Retinal pigment epithelial cell (primary cell): ENCODE measurements at regions not wholly inside any gene's neighbourhood (a gene's known extent, or its start where the extent isn't known, plus 50 kb on each side); places are given as distances from the start of the nearest gene placed in this dataset.

Source experiments
- DNase-seq: peaks from one replicate; pipeline ENCODE4 v3.0.0-alpha.2; 2010; ENCODE audit warnings: low read depth
- H3K4me3 ChIP-seq: 2 replicates; pipeline ENCODE4 v1.5.1; 2011; ENCODE audit warnings: mild to moderate bottlenecking, low read length, control low read depth, moderate library complexity
- TF ChIP-seq, protein P1 (sequence below): conservative IDR thresholded peaks from 2 replicates; pipeline ENCODE4 v1.5.1; 2011; ENCODE audit warnings: low read depth, low read length, control low read depth, inconsistent platforms

DNA sequence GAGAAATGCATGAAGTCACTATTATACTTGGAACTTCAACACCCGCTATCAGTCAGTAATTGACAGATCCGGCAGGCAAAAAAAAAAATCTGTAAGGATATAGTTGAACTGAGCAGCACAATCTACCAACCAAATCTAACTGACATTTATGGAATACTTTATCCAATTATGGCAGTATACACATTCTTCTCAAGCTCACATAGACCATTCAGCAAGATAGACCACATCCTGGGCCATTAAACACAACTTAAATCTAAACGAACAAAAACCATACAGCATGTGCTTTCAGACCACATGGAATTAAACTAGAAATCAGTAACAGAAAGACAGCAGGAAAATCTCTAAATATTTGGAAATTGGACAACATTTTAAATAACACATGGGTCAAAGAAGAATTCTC, 112.7 kb downstream of the MPP7 start:
- TF ChIP-seq, protein P1, sequence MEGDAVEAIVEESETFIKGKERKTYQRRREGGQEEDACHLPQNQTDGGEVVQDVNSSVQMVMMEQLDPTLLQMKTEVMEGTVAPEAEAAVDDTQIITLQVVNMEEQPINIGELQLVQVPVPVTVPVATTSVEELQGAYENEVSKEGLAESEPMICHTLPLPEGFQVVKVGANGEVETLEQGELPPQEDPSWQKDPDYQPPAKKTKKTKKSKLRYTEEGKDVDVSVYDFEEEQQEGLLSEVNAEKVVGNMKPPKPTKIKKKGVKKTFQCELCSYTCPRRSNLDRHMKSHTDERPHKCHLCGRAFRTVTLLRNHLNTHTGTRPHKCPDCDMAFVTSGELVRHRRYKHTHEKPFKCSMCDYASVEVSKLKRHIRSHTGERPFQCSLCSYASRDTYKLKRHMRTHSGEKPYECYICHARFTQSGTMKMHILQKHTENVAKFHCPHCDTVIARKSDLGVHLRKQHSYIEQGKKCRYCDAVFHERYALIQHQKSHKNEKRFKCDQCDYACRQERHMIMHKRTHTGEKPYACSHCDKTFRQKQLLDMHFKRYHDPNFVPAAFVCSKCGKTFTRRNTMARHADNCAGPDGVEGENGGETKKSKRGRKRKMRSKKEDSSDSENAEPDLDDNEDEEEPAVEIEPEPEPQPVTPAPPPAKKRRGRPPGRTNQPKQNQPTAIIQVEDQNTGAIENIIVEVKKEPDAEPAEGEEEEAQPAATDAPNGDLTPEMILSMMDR, result no peak
- no peak for DNase-seq

DNA sequence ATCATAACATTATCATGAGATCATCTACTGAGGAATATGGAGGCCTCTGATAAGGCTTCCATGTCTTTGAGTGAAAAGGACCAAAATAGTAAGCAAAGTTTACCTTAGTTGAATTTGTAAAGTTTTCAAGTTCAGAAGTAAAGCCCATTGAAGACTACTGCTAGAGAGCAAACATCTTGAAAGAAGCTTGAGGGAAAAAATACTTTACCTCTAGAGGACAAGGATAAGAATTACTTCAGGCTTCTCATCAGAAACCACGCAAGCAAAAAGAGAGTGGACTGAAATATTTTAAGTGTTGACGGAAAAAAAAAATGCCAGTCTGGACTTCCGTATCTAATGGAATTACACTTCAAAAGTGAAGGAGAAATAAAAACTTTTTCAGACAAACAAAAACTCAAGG, 114.3 kb downstream of the MPP7 start:
- H3K4me3 ChIP-seq, result no peak overlapping the region
- TF ChIP-seq, protein P1, result no peak
- no peak for DNase-seq

More for the DNA sequence above, 112.7 kb downstream of the MPP7 start:
- H3K4me3 ChIP-seq, result no peak overlapping the region

DNA sequence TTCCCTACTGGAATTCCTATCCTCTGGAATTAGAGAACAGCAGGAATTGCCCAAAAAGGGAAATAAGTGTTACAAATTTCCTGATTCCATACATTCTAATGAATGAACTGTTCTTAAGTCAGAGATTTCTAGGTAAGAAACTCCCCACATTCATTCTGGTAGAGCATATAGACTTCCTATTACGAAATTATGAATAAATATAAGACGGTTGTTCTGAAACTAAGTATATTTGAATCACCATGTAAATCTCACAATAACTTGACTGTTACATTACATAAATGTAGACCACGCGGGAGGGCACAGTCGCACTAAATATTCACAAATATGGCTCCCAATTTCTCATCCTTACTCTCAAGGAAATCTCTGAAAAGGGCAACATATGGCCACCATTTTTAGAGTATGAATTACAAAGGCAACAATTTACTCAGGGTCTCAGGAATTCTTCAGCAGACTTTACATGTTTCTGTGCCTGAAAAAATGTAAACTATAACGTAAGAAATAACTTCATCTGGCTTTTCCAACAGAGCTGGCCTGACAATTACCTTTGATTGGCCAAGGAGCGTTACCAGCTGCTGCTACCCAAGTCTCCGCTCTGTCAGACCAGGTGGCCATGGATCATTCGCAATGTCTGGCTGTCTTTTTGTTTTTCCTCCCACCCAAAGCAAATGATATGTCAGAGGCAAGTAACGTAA, 115.8 kb downstream of the MPP7 start:
- TF ChIP-seq, protein P1, result no peak
- H3K4me3 ChIP-seq, result no peak overlapping the region
- DNase-seq, result no peak

DNA sequence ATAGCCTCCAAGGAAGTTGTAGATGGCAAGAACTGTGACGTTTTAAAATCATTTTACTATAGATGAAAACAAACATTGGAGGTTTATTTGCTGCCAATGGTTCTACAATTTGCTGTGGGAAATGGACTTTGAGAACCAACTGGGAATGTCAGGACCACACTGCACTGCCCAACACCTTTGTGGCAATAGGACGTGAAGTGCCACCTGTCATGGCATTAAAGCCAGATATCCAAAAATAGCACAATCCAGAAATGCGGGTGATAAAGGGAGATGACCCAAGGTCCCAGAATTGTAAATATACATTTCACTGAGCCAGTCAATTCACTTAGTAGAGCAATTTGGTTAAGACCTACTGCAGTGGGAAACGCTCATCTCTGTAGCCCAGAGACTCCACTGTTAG, 116.4 kb downstream of the MPP7 start:
- no peak for DNase-seq
- TF ChIP-seq, protein P1, result no peak
- H3K4me3 ChIP-seq, result no peak overlapping the region

DNA sequence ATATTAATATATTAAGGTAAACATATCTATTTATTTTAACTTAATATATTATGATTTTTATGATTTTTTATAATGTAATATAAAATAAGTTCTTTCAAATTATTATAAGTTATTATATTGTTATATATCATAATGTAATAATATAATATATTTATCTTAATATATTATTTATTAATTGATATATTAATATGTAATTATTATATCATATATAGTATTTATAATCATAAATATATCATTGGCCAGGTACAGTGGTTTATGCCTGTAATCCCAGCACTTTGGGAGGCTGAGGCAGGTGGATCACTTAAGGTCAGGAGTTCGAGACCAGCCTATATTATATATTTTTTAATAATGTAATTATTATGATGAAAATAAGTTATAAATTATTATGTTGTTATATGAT, 118.1 kb downstream of the MPP7 start:
- no peak for DNase-seq
- TF ChIP-seq, protein P1, result no peak
- H3K4me3 ChIP-seq, result no peak overlapping the region

DNA sequence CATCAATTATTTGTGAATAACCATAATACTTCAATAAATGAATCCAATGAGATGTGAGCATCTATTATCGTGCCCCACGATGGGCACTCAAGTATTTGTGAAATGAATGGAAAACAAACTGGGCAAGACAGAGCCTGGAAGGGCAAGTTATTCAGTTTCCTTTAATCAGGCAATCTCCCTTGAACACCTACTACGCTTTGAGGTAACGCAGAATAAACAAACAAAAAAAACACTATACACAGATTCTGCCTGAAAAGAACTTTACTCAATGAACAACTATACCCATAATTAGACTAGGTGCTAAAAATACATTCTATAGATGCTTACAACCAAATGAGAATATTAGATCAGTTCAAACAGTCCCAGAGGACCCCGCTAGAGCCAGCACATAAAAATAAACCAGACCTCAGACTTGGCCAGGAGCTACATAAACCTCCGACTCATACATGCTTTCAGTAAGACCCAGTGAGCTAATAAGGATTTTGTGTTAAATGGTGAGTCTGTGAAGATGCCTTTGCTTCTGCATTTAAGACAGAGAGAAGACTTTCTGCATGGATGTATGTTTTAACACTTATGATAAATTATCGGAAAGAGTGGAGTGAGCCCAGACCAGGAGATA, 121.3 kb downstream of the MPP7 start:
- DNase-seq, result no peak
- TF ChIP-seq, protein P1, result no peak
- H3K4me3 ChIP-seq, result no peak overlapping the region

DNA sequence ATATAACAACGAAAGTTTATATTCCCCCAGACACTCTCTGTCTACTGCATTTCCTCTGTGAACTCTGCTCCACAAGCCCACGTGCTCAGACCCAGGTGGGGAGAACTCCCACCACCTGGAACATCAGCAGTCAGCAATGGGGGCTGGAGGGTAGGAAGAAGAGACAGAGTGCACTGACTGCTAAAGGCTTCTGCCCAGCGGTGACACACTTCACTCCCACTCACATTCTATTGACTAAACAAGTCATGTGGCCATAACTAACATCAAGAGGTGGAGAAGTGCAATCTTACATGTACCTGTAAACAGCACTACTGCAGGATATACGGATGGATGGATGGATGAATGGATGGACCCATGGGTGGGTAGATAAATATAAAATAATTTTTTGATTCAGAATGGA, 122.2 kb downstream of the MPP7 start:
- DNase-seq, result no peak
- TF ChIP-seq, protein P1, result no peak
- H3K4me3 ChIP-seq, result no peak overlapping the region
